ENCODE measurements at regions not wholly inside any gene's neighbourhood (a gene's known extent, or its start where the extent isn't known, plus 50 kb on each side); places are given as distances from the start of the nearest gene placed in this dataset.

DNA sequence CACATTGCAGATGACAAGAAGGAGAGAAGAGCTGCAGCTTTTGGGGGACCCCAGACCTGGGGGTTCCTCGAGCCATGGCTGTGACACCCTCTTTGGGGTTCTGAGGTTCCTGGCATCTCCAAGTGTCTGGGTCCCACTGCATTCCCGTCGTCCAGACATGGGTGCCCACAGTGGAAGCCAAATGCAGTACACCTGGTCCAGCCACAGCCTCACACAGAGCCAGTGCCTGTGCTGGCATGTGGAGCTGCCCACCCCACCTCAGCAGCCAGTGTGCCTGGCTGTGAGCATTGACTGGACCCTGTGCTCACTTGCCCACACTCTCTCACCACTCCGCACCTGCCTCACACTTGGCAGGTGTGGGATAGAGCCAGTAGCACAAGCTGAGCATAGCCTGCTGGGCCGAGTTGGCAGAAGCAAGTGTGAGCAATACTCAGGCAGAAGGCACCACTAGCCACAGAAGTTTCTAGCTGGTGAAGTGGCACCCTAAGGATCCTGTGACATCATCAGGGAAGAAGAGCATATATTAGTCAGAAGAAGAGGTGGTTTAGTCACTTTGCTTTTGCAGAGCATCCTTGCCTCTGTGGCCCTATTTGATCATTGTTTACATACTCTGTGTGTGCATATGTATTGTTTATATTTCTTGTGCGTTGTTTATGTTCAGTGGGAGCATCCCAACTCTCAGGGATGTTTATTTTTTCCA is 65.0 kb upstream of the MAGEB2 start:
- Mint-ChIP-seq H3K4me3 (no peak overlapping the region), H3K27me3 (ENCODE audit: low read depth) (no peaks in the 10 kb centered on the region; the same call in 1 of the 2 replicates), H3K36me3 (ENCODE audit: insufficient read depth in 1 of 3, low read depth in 3 of 3) (peaks cover 7 to 17% (median 10%) of the 10 kb centered on the region in 3 experiments; a peak in 6 of 7 replicates), H3K9me3 (peaks cover 14 to 63% of the 10 kb centered on the region in 2 experiments; a peak in 4 of 5 replicates), H3K27ac (no peak overlapping the region), H3K4me1 (peaks cover 27 to 36% of the 10 kb centered on the region in 2 experiments)
- H4K8ac ChIP-seq (replicated peaks; ENCODE audit: insufficient read length, low read depth, low read length): no peak overlapping the region
- H3K56ac ChIP-seq (ENCODE audit: insufficient read length, low read depth, low read length): no peak overlapping the region
- H3K4ac ChIP-seq (ENCODE audit: low read depth, low read length): no peak overlapping the region
- TF ChIP-seq, protein P1, sequence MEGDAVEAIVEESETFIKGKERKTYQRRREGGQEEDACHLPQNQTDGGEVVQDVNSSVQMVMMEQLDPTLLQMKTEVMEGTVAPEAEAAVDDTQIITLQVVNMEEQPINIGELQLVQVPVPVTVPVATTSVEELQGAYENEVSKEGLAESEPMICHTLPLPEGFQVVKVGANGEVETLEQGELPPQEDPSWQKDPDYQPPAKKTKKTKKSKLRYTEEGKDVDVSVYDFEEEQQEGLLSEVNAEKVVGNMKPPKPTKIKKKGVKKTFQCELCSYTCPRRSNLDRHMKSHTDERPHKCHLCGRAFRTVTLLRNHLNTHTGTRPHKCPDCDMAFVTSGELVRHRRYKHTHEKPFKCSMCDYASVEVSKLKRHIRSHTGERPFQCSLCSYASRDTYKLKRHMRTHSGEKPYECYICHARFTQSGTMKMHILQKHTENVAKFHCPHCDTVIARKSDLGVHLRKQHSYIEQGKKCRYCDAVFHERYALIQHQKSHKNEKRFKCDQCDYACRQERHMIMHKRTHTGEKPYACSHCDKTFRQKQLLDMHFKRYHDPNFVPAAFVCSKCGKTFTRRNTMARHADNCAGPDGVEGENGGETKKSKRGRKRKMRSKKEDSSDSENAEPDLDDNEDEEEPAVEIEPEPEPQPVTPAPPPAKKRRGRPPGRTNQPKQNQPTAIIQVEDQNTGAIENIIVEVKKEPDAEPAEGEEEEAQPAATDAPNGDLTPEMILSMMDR (conservative IDR thresholded peaks at IDR 0.05): no peak
- no peaks in the 10 kb centered on the region for H4K20me1 ChIP-seq (ENCODE audit: control insufficient read depth, insufficient read depth, insufficient read length)
- H3K4me2 ChIP-seq (ENCODE audit: insufficient read depth, insufficient read length, low read length): no peak overlapping the region
- no peak overlapping the region for H3K14ac ChIP-seq (ENCODE audit: insufficient read depth, low read length)
- WGBS (ENCODE audit: extremely low coverage, insufficient read length, low lambda C conversion rate): no CpG with 5 or more reads among the region's 6 CpGs
- H3K9ac ChIP-seq (ENCODE audit: extremely low read depth, insufficient read length, low read length): no peak overlapping the region
- no peak overlapping the region for H3K23ac ChIP-seq (ENCODE audit: insufficient read length, low read depth, low read length)
- H2AFZ ChIP-seq (ENCODE audit: low read length): no peak overlapping the region
- H2AK5ac ChIP-seq (ENCODE audit: insufficient read length, low read length): no peak overlapping the region
- peaks cover 6% of the 10 kb centered on the region for H3K4me1 ChIP-seq (ENCODE audit: insufficient read depth, low read length)
- H3K79me2 ChIP-seq (ENCODE audit: insufficient read depth, low read length): no peaks in the 10 kb centered on the region
- H2BK12ac ChIP-seq (ENCODE audit: insufficient read length, low read depth, low read length): no peak overlapping the region
- H3K23me2 ChIP-seq (ENCODE audit: insufficient read length, low read depth, low read length, poor library complexity, severe bottlenecking): no peaks in the 10 kb centered on the region
- H2BK20ac ChIP-seq (ENCODE audit: low read depth, low read length, poor library complexity, severe bottlenecking): no peak overlapping the region
- no peak for DNase-seq
- no peak overlapping the region for H2BK15ac ChIP-seq (ENCODE audit: low read depth, low read length)
- no peak overlapping the region for H3T11ph ChIP-seq (ENCODE audit: low read length)
- no peaks in the 10 kb centered on the region for H3K79me1 ChIP-seq (ENCODE audit: insufficient read depth, low read depth, low read length, poor library complexity, severe bottlenecking)
- no peaks in the 10 kb centered on the region for H3K27me3 ChIP-seq (ENCODE audit: insufficient read depth, low read length)
- no peak overlapping the region for H2BK5ac ChIP-seq (ENCODE audit: insufficient read length, low read length)
- H4K5ac ChIP-seq (ENCODE audit: insufficient read length, low read depth, low read length): no peak overlapping the region
- no peaks in the 10 kb centered on the region for H3K9me3 ChIP-seq (ENCODE audit: control insufficient read depth, low read depth, low read length)
- H3K27ac ChIP-seq (ENCODE audit: insufficient read length, low read depth, low read length): no peak overlapping the region
- H3K18ac ChIP-seq (ENCODE audit: insufficient read length, low read depth, low read length): no peak overlapping the region
- H4K91ac ChIP-seq (ENCODE audit: insufficient read length, low read depth, low read length): no peak overlapping the region
- H2BK120ac ChIP-seq (ENCODE audit: low read depth, low read length, poor library complexity, severe bottlenecking): no peak overlapping the region
